HG03025 (cell line): ENCODE measurements at regions not wholly inside any gene's neighbourhood (a gene's known extent, or its start where the extent isn't known, plus 50 kb on each side); places are given as distances from the start of the nearest gene placed in this dataset.
A peak's percentile ranks its signal among the peaks of the same experiment; 100 is the strongest.
"Not testable (repeated sequence)": the region's sequence is repeated elsewhere in the genome, so short reads cannot be mapped to it uniquely, and the experiment has no call there.

ENCODE experiments used
- ATAC-seq: cut with Tn5 transposase; IDR thresholded peaks from one replicate; pipeline ENCODE4 v1.9.1; 2021; ENCODE audit warnings: mild to moderate bottlenecking, moderate library complexity; ENCODE audit not compliant: unreplicated experiment, low FRiP score

GRCh38 chr18:70420146-70420898 lies 131.5 kb downstream of the SOCS6 start:
- no peak for ATAC-seq

GRCh38 chr18:70419526-70419925 lies 130.7 kb downstream of the SOCS6 start:
- ATAC-seq: no peak

- peak; percentile 99 for ATAC-seq
Measured at GRCh38 chr18:70418546-70419311, 129.9 kb downstream of the SOCS6 start.

- ATAC-seq: no peak
Measured at GRCh38 chr18:70417847-70418246, 129.0 kb downstream of the SOCS6 start.

- ATAC-seq: no peak
Measured at GRCh38 chr18:70416496-70416895, 127.7 kb downstream of the SOCS6 start.

- no peak for ATAC-seq
Measured at GRCh38 chr18:70415823-70416488, 127.1 kb downstream of the SOCS6 start.

- ATAC-seq: no peak
Measured at GRCh38 chr18:70414315-70414900, 125.6 kb downstream of the SOCS6 start.

- no peak for ATAC-seq
Measured at GRCh38 chr18:70413455-70413854, 124.6 kb downstream of the SOCS6 start.

- ATAC-seq: no peak
Measured at GRCh38 chr18:70411876-70412435, 123.1 kb downstream of the SOCS6 start.

GRCh38 chr18:70411307-70411706 lies 122.5 kb downstream of the SOCS6 start:
- ATAC-seq: no peak

GRCh38 chr18:70405052-70405451 lies 116.2 kb downstream of the SOCS6 start:
- ATAC-seq: no peak

GRCh38 chr18:70400476-70400875 lies 111.6 kb downstream of the SOCS6 start:
- ATAC-seq: no peak

GRCh38 chr18:70398076-70398475 lies 109.2 kb downstream of the SOCS6 start:
- ATAC-seq: no peak

GRCh38 chr18:70397259-70397925 lies 108.5 kb downstream of the SOCS6 start:
- no peak for ATAC-seq

- not testable (repeated sequence) for ATAC-seq
Measured at GRCh38 chr18:70395771-70396170, 106.9 kb downstream of the SOCS6 start.

- ATAC-seq: no peak
Measured at GRCh38 chr18:70394672-70395071, 105.8 kb downstream of the SOCS6 start.

GRCh38 chr18:70390371-70391090 lies 101.7 kb downstream of the SOCS6 start:
- no peak for ATAC-seq

- ATAC-seq: not testable (repeated sequence)
Measured at GRCh38 chr18:70389036-70389435, 100.2 kb downstream of the SOCS6 start.

- no peak for ATAC-seq
Measured at GRCh38 chr18:70387027-70387426, 98.2 kb downstream of the SOCS6 start.
